ENCODE measurements at regions not wholly inside any gene's neighbourhood (a gene's known extent, or its start where the extent isn't known, plus 50 kb on each side); places are given as distances from the start of the nearest gene placed in this dataset.

- no peak overlapping the region for H3K4me3 ChIP-seq
- intact Hi-C loops (cut with DNase I) = no loop called here
- DNase-seq (no peak), ATAC-seq (no peak)
- H3K27me3 ChIP-seq (ENCODE audit: low read depth) = peaks cover 10% of the 10 kb centered on the region
- H3K4me1 ChIP-seq = peaks cover 6% of the 10 kb centered on the region
- no peak overlapping the region for H3K27ac ChIP-seq
- no peaks in the 10 kb centered on the region for H3K9me3 ChIP-seq
- no peaks in the 10 kb centered on the region for H3K36me3 ChIP-seq
- TF ChIP-seq CTCF (IDR thresholded peaks at IDR 0.05) = no peak
Observed at GRCh38 chr16:54429029-54429428, 142.4 kb upstream of the IRX3 start.

- no peaks in the 10 kb centered on the region for H3K9me3 ChIP-seq
- no peak for DNase-seq
Observed at GRCh38 chr16:54426553-54426849, 139.9 kb upstream of the IRX3 start.

GRCh38 chr16:54425681-54426552 is 139.3 kb upstream of the IRX3 start:
- intact Hi-C loops (cut with DNase I) = no loop called here
- peaks cover 10% of the 10 kb centered on the region for H3K27me3 ChIP-seq (ENCODE audit: low read depth)
- ATAC-seq (peak; percentile 34 to 59), DNase-seq (no peak)
- no peaks in the 10 kb centered on the region for H3K9me3 ChIP-seq
- peak overlapping the region; percentile 43 for H3K27ac ChIP-seq
- TF ChIP-seq CTCF (IDR thresholded peaks at IDR 0.05) = no peak
- H3K4me3 ChIP-seq = no peak overlapping the region
- H3K36me3 ChIP-seq = no peaks in the 10 kb centered on the region
- peaks cover 12% of the 10 kb centered on the region for H3K4me1 ChIP-seq

More at GRCh38 chr16:54426553-54426849, 139.9 kb upstream of the IRX3 start:
- H3K4me3 ChIP-seq = no peak overlapping the region
- ATAC-seq = no peak
- no peak for TF ChIP-seq CTCF (IDR thresholded peaks at IDR 0.05)
- peaks cover 10% of the 10 kb centered on the region for H3K27me3 ChIP-seq (ENCODE audit: low read depth)
- no peak overlapping the region for H3K27ac ChIP-seq
- no peaks in the 10 kb centered on the region for H3K36me3 ChIP-seq
- intact Hi-C loops (cut with DNase I) = no loop called here
- peaks cover 12% of the 10 kb centered on the region for H3K4me1 ChIP-seq

DNA sequence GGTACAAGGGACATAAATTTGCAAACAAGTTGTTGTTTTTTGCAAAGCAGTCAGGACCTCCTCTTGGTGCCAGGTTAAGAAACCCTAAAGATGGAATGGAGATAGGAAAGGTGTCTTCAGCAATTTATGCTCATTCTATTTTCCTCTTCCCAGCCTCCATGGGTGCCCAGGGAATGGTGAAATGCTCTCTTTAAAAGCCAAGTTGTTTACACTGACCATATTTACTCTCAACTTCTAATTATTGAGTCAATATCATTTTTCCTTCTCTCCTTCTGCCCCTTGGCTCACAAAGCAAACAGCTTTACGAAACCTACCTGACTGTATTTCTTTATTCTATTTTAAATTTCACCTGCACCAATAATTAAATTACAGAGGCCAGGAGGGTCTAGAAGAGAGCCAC is 138.5 kb upstream of the IRX3 start:
- intact Hi-C loops (cut with DNase I) = no loop called here
- DNase-seq = no peak
- Histone ChIP-seq H3K27me3 (ENCODE audit: low read depth) (peaks cover 7% of the 10 kb centered on the region), H3K4me3 (no peak overlapping the region), H3K36me3 (no peaks in the 10 kb centered on the region), H3K9me3 (no peaks in the 10 kb centered on the region), H3K27ac (peak overlapping the region; percentile 43), H3K4me1 (peaks cover 6% of the 10 kb centered on the region)
- no peak for TF ChIP-seq CTCF (IDR thresholded peaks at IDR 0.05)
- ATAC-seq = peak in 1 of 2 donors; percentile 67

DNA sequence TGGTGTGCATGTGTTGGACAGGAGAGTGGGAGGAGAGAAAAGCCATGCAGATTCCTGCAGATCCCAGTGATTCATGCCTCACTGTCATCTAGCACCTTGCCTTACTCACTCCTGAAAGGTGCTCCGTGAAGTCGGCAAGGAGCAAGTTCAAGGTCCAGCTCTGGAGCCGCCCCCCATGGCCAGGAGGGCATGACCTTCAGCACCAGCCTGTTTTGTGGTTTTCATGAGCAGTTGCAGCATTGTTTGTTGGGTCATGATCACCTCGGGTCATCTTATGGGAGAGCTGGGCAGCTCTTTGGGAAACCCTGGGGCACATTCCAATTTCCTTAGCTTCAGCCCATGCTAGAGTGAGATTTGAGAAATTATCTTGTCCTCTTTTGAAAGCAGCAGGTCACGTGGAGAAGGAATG is 137.5 kb upstream of the IRX3 start:
- H3K27me3 ChIP-seq (ENCODE audit: low read depth) = no peaks in the 10 kb centered on the region
- ATAC-seq = no peak
- H3K4me3 ChIP-seq = no peak overlapping the region
- intact Hi-C loops (cut with DNase I) = no loop called here
- no peak overlapping the region for H3K27ac ChIP-seq
- no peak for TF ChIP-seq CTCF (IDR thresholded peaks at IDR 0.05)
- H3K36me3 ChIP-seq = no peaks in the 10 kb centered on the region
- H3K9me3 ChIP-seq = no peaks in the 10 kb centered on the region
- peaks cover 6% of the 10 kb centered on the region for H3K4me1 ChIP-seq
- no peak for DNase-seq

All from lower lobe of right lung (tissue), 2 donors.